HEK293 (cell line): ENCODE measurements at regions not wholly inside any gene's neighbourhood (a gene's known extent, or its start where the extent isn't known, plus 50 kb on each side); places are given as distances from the start of the nearest gene placed in this dataset.

Source experiments
- CTCF ChIA-PET: fragments of 350-600 bp; formaldehyde crosslinking; extraction: SDS; loops from one replicate; lab custom pipeline; 2021; ENCODE audit warnings: antibody characterized with exemption; lab: Yijun Ruan, JAX
- POLR2A ChIA-PET: fragments of 300-600 bp; formaldehyde crosslinking; extraction: SDS; loops from one replicate; lab custom pipeline; 2020; ENCODE audit warnings: antibody characterized with exemption, inconsistent platforms; lab: Yijun Ruan, JAX
- H3K27ac ChIP-seq: fragments of 200-500 bp; sonication (Bioruptor generic); 2 replicates; pipeline ENCODE4 v1.5.1; 2014; ENCODE audit warnings: low read depth, low read length, control low read depth, inconsistent platforms; ENCODE audit errors: extremely low read depth
- H3K36me3 ChIP-seq, 2 experiments: fragments of 200-500 bp in 1 of 2; sonication (Bioruptor generic) in 1 of 2; 1 replicate in 1 of 2; 2 replicates in 1 of 2; pipeline ENCODE4 v1.5.1; 2014 to 2017; ENCODE audit warnings: inconsistent platforms in 2 of 2, low read length in 2 of 2; ENCODE audit not compliant: control insufficient read depth in 2 of 2, insufficient read depth in 1 of 2
- H3K4me1 ChIP-seq: fragments of 200-500 bp; sonication (Bioruptor generic); 2 replicates; pipeline ENCODE4 v1.5.1; 2014; ENCODE audit warnings: mild to moderate bottlenecking, low read length, inconsistent platforms; ENCODE audit not compliant: control insufficient read depth, insufficient read depth
- H3K4me3 ChIP-seq: 2 replicates; pipeline ENCODE4 v1.5.1; 2011; ENCODE audit warnings: low read depth, mild to moderate bottlenecking, control low read depth, low read length, moderate library complexity
- H3K9me3 ChIP-seq: fragments of 200-500 bp; sonication (Bioruptor generic); 2 replicates; pipeline ENCODE4 v1.5.1; 2014; ENCODE audit warnings: low read depth, low read length, inconsistent platforms; ENCODE audit not compliant: control insufficient read depth, insufficient read depth
- KLF16 ChIP-seq: fragments of 450-650 bp; formaldehyde crosslinking; IDR thresholded peaks from 2 replicates; pipeline ENCODE4 v1.5.1; 2017; ENCODE audit warnings: missing biosample characterization, missing genetic modification characterization
- TSHZ1 ChIP-seq: fragments of 450-650 bp; formaldehyde crosslinking; IDR thresholded peaks from 2 replicates; pipeline ENCODE4 v1.5.1; 2016; ENCODE audit warnings: missing biosample characterization, missing genetic modification characterization, borderline replicate concordance
- WT1 ChIP-seq: fragments of 450-650 bp; formaldehyde crosslinking; IDR thresholded peaks from 2 replicates; pipeline ENCODE4 v1.5.1; 2016; ENCODE audit warnings: missing biosample characterization, missing genetic modification characterization
- ZBTB17 ChIP-seq: fragments of 450-650 bp; formaldehyde crosslinking; IDR thresholded peaks from 2 replicates; pipeline ENCODE4 v1.5.1; 2016; ENCODE audit warnings: missing biosample characterization, missing genetic modification characterization
- ZFP69B ChIP-seq: fragments of 450-650 bp; formaldehyde crosslinking; IDR thresholded peaks from 2 replicates; pipeline ENCODE4 v1.5.1; 2016; ENCODE audit warnings: missing biosample characterization, missing genetic modification characterization
- ZNF10 ChIP-seq: fragments of 450-650 bp; formaldehyde crosslinking; IDR thresholded peaks from 2 replicates; pipeline ENCODE4 v1.5.1; 2017; ENCODE audit warnings: missing biosample characterization, missing genetic modification characterization
- ZNF132 ChIP-seq: fragments of 450-650 bp; formaldehyde crosslinking; IDR thresholded peaks from 2 replicates; pipeline ENCODE4 v1.5.1; 2017; ENCODE audit warnings: missing biosample characterization, missing genetic modification characterization, borderline replicate concordance
- ZNF184 ChIP-seq: fragments of 450-650 bp; IDR thresholded peaks from 2 replicates; pipeline ENCODE4 v1.5.1; 2018; ENCODE audit warnings: missing biosample characterization, mild to moderate bottlenecking, missing genetic modification characterization
- ZNF2 ChIP-seq: fragments of 450-650 bp; formaldehyde crosslinking; IDR thresholded peaks from 2 replicates; pipeline ENCODE4 v1.5.1; 2016; ENCODE audit warnings: missing biosample characterization, missing genetic modification characterization
- ZNF211 ChIP-seq: fragments of 450-650 bp; formaldehyde crosslinking; IDR thresholded peaks from 2 replicates; pipeline ENCODE4 v1.5.1; 2016; ENCODE audit warnings: low read depth, missing biosample characterization, missing genetic modification characterization
- ZNF239 ChIP-seq: fragments of 450-650 bp; formaldehyde crosslinking; IDR thresholded peaks from 2 replicates; pipeline ENCODE4 v1.5.1; 2016; ENCODE audit warnings: missing biosample characterization, missing genetic modification characterization
- ZNF248 ChIP-seq: fragments of 450-650 bp; formaldehyde crosslinking; IDR thresholded peaks from 2 replicates; pipeline ENCODE4 v1.5.1; 2017; ENCODE audit warnings: missing biosample characterization, missing genetic modification characterization
- ZNF350 ChIP-seq: fragments of 450-650 bp; formaldehyde crosslinking; IDR thresholded peaks from 2 replicates; pipeline ENCODE4 v1.5.0; 2017; ENCODE audit warnings: missing biosample characterization, mild to moderate bottlenecking, missing genetic modification characterization
- ZNF423 ChIP-seq: fragments of 450-650 bp; formaldehyde crosslinking; IDR thresholded peaks from 2 replicates; pipeline ENCODE4 v1.5.1; 2016; ENCODE audit warnings: missing biosample characterization, missing genetic modification characterization
- ZNF449 ChIP-seq: fragments of 450-650 bp; formaldehyde crosslinking; IDR thresholded peaks from 2 replicates; pipeline ENCODE4 v1.5.1; 2017; ENCODE audit warnings: missing biosample characterization, mild to moderate bottlenecking, missing genetic modification characterization, moderate library complexity
- ZNF473 ChIP-seq: fragments of 450-650 bp; formaldehyde crosslinking; IDR thresholded peaks from 2 replicates; pipeline ENCODE4 v1.5.1; 2017; ENCODE audit warnings: missing biosample characterization, missing genetic modification characterization
- ZNF530 ChIP-seq: fragments of 450-650 bp; formaldehyde crosslinking; IDR thresholded peaks from 2 replicates; pipeline ENCODE4 v1.5.1; 2016; ENCODE audit warnings: low read depth, missing biosample characterization, missing genetic modification characterization
- ZNF555 ChIP-seq: fragments of 450-650 bp; formaldehyde crosslinking; conservative IDR thresholded peaks from 2 replicates; pipeline ENCODE4 v1.5.1; 2017; ENCODE audit warnings: missing biosample characterization, mild to moderate bottlenecking, missing genetic modification characterization, inconsistent platforms
- ZNF571 ChIP-seq: fragments of 450-650 bp; formaldehyde crosslinking; IDR thresholded peaks from 2 replicates; pipeline ENCODE4 v1.5.0; 2017; ENCODE audit warnings: missing biosample characterization, missing genetic modification characterization
- ZNF585B ChIP-seq: fragments of 450-650 bp; formaldehyde crosslinking; IDR thresholded peaks from 2 replicates; pipeline ENCODE4 v1.5.1; 2016; ENCODE audit warnings: missing biosample characterization, missing genetic modification characterization
- ZNF596 ChIP-seq: fragments of 450-650 bp; IDR thresholded peaks from 2 replicates; pipeline ENCODE4 v1.5.0; 2018; ENCODE audit warnings: missing biosample characterization, mild to moderate bottlenecking, missing genetic modification characterization, moderate library complexity
- ZNF621 ChIP-seq: fragments of 450-650 bp; formaldehyde crosslinking; IDR thresholded peaks from 2 replicates; pipeline ENCODE4 v1.5.1; 2017; ENCODE audit warnings: missing biosample characterization, missing genetic modification characterization
- ZNF626 ChIP-seq: fragments of 450-650 bp; sonication (Bioruptor Pico); formaldehyde crosslinking; IDR thresholded peaks from 2 replicates; pipeline ENCODE4 v1.5.1; 2018; ENCODE audit warnings: missing biosample characterization, missing genetic modification characterization, inconsistent platforms
- ZNF629 ChIP-seq: fragments of 450-650 bp; formaldehyde crosslinking; IDR thresholded peaks from 2 replicates; pipeline ENCODE4 v1.5.1; 2017; ENCODE audit warnings: missing biosample characterization, missing genetic modification characterization
- ZNF701 ChIP-seq: fragments of 450-650 bp; formaldehyde crosslinking; IDR thresholded peaks from 2 replicates; pipeline ENCODE4 v1.5.1; 2016; ENCODE audit warnings: missing biosample characterization, missing genetic modification characterization
- ZNF707 ChIP-seq: fragments of 450-650 bp; formaldehyde crosslinking; IDR thresholded peaks from 2 replicates; pipeline ENCODE4 v1.5.1; 2016; ENCODE audit warnings: missing biosample characterization, missing genetic modification characterization
- ZNF830 ChIP-seq: fragments of 450-650 bp; IDR thresholded peaks from 2 replicates; pipeline ENCODE4 v1.5.0; 2018; ENCODE audit warnings: missing biosample characterization, missing genetic modification characterization, low read depth, mild to moderate bottlenecking, moderate library complexity
- ZNF837 ChIP-seq: fragments of 450-650 bp; formaldehyde crosslinking; IDR thresholded peaks from 2 replicates; pipeline ENCODE4 v1.5.1; 2016; ENCODE audit warnings: missing biosample characterization, missing genetic modification characterization

- no peak overlapping the region for H3K27ac ChIP-seq
Measured at GRCh38 chr11:23543651-23544222, 683.5 kb upstream of the CCDC179 start.

GRCh38 chr11:23551706-23552105 is 691.4 kb upstream of the CCDC179 start:
- no peaks in the 10 kb centered on the region for H3K9me3 ChIP-seq
- H3K36me3 ChIP-seq = no peaks in the 10 kb centered on the region
- CTCF ChIA-PET = no interaction called here
- H3K4me3 ChIP-seq = no peak overlapping the region
- no peaks in the 10 kb centered on the region for H3K4me1 ChIP-seq
- TF ChIP-seq ZFP69B = no peak
- TF ChIP-seq ZNF596 (tag by site-specific recombination) = no peak
- no peak for TF ChIP-seq ZNF211 (tag by site-specific recombination)
- TF ChIP-seq, all 188 proteins: peak for 0
- no peak overlapping the region for H3K27ac ChIP-seq
- POLR2A ChIA-PET = no interaction called here

More at GRCh38 chr11:23543651-23544222, 683.5 kb upstream of the CCDC179 start:
- no peak for TF ChIP-seq ZNF10 (tag by site-specific recombination)
- no peak for TF ChIP-seq ZNF530 (tag by site-specific recombination)
- TF ChIP-seq ZNF626 (tag by site-specific recombination) = no peak
- no peak for TF ChIP-seq ZNF555 (tag by site-specific recombination)
- TF ChIP-seq ZNF239 = no peak
- TF ChIP-seq ZNF449 (tag by site-specific recombination) = no peak
- TF ChIP-seq ZFP69B = no peak
- no peak for TF ChIP-seq ZNF707
- no peak for TF ChIP-seq ZNF473 (tag by site-specific recombination)
- TF ChIP-seq ZNF571 = no peak
- no peak for TF ChIP-seq ZNF350 (tag by site-specific recombination)
- TF ChIP-seq, all 188 proteins: peak for 0
- H3K4me1 ChIP-seq = no peaks in the 10 kb centered on the region
- no peaks in the 10 kb centered on the region for H3K36me3 ChIP-seq
- POLR2A ChIA-PET = no interaction called here
- CTCF ChIA-PET = interaction anchor here (0.6 kb wide), 2 partner anchors 50 to 1551 kb away, joined by 3 read pairs; no protein-coding TSS in a partner anchor
- no peaks in the 10 kb centered on the region for H3K9me3 ChIP-seq
- no peak overlapping the region for H3K4me3 ChIP-seq

- Histone ChIP-seq H3K9me3 (no peaks in the 10 kb centered on the region), H3K36me3 (no peaks in the 10 kb centered on the region), H3K4me1 (no peaks in the 10 kb centered on the region), H3K27ac (no peak overlapping the region), H3K4me3 (no peak overlapping the region)
- no peak for TF ChIP-seq ZFP69B
- no peak for TF ChIP-seq ZNF701 (tag by site-specific recombination)
- TF ChIP-seq ZNF132 (tag by site-specific recombination) = no peak
- no peak for TF ChIP-seq ZBTB17 (tag by site-specific recombination)
- no peak for TF ChIP-seq TSHZ1 (tag by site-specific recombination)
- no peak for TF ChIP-seq ZNF2 (tag by site-specific recombination)
- no peak for TF ChIP-seq ZNF248
- TF ChIP-seq ZNF837 (tag by site-specific recombination) = no peak
- TF ChIP-seq ZNF423 (tag by site-specific recombination) = no peak
- TF ChIP-seq ZNF350 (tag by site-specific recombination) = no peak
- TF ChIP-seq ZNF184 (tag by site-specific recombination) = no peak
- no peak for TF ChIP-seq ZNF830 (tag by site-specific recombination)
- no peak for TF ChIP-seq ZNF621 (tag by site-specific recombination)
- TF ChIP-seq KLF16 (tag by site-specific recombination) = no peak
- TF ChIP-seq ZNF585B (tag by site-specific recombination) = no peak
- TF ChIP-seq ZNF629 = no peak
- no peak for TF ChIP-seq WT1
- ChIA-PET POLR2A (no interaction called here), CTCF (interaction anchor here (0.8 to 0.9 kb wide), 2 partner anchors 14 to 17 kb away, joined by 3 to 5 read pairs; no protein-coding TSS in a partner anchor)
Measured at GRCh38 chr11:23554002-23554401, 693.7 kb upstream of the CCDC179 start.
